22Rv1 (cell line): ENCODE measurements at regions not wholly inside any gene's neighbourhood (a gene's known extent, or its start where the extent isn't known, plus 50 kb on each side); places are given as distances from the start of the nearest gene placed in this dataset.
A peak's percentile ranks its signal among the peaks of the same experiment; 100 is the strongest.
"Not testable (repeated sequence)": the region's sequence is repeated elsewhere in the genome, so short reads cannot be mapped to it uniquely, and the experiment has no call there.

ENCODE experiments used
- H3K27ac ChIP-seq: fragments of 450-650 bp; 2 replicates; pipeline ENCODE4 v1.5.1; 2017
- CTCF ChIP-seq: fragments of 450-650 bp; IDR thresholded peaks from 2 replicates; pipeline ENCODE4 v1.5.1; 2017; ENCODE audit warnings: mild to moderate bottlenecking
- ZFX ChIP-seq: fragments of 450-650 bp; IDR thresholded peaks from 2 replicates; pipeline ENCODE4 v1.6.1; 2017; ENCODE audit warnings: antibody characterized with exemption, borderline replicate concordance

- no peak overlapping the region for H3K27ac ChIP-seq
- TF ChIP-seq ZFX: no peak
- peak; percentile 63 for TF ChIP-seq CTCF
Observed at GRCh38 chr19:29873801-29874575, 62.2 kb downstream of the CCNE1 start.

GRCh38 chr19:29875931-29876330 lies 64.1 kb downstream of the CCNE1 start:
- H3K27ac ChIP-seq: no peak overlapping the region
- TF ChIP-seq CTCF (no peak), ZFX (no peak)

- no peak for TF ChIP-seq ZFX
- no peak for TF ChIP-seq CTCF
- no peak overlapping the region for H3K27ac ChIP-seq
Observed at GRCh38 chr19:29876414-29876813, 64.6 kb downstream of the CCNE1 start.

- H3K27ac ChIP-seq: not testable (repeated sequence)
Observed at GRCh38 chr19:29876908-29877307, 65.1 kb downstream of the CCNE1 start.

- no peak overlapping the region for H3K27ac ChIP-seq
- TF ChIP-seq CTCF: peak; percentile 21
- TF ChIP-seq ZFX: no peak
Observed at GRCh38 chr19:29878973-29879654, 62.9 kb upstream of the URI1 start.

- no peak overlapping the region for H3K27ac ChIP-seq
- no peak for TF ChIP-seq ZFX
Observed at GRCh38 chr19:29879655-29879974, 62.4 kb upstream of the URI1 start.

GRCh38 chr19:29880498-29881081 lies 61.4 kb upstream of the URI1 start:
- TF ChIP-seq CTCF (no peak), ZFX (no peak)
- no peak overlapping the region for H3K27ac ChIP-seq

GRCh38 chr19:29881386-29881785 lies 60.7 kb upstream of the URI1 start:
- no peak for TF ChIP-seq ZFX
- no peak for TF ChIP-seq CTCF
- no peak overlapping the region for H3K27ac ChIP-seq
